DND-41 (cell line): ENCODE measurements at regions not wholly inside any gene's neighbourhood (a gene's known extent, or its start where the extent isn't known, plus 50 kb on each side); places are given as distances from the start of the nearest gene placed in this dataset.
"Not testable (repeated sequence)": the region's sequence is repeated elsewhere in the genome, so short reads cannot be mapped to it uniquely, and the experiment has no call there.

Experiments
- ATAC-seq: fragments of 200-7000 bp; cut with Tn5 transposase; 3 replicates; pipeline ENCODE4 v1.9.1; 2021; ENCODE audit warnings: low read depth; ENCODE audit not compliant: insufficient read depth
- DNase-seq: peaks from one replicate; pipeline ENCODE4 v3.0.0-alpha.2; 2020
- H2AFZ ChIP-seq: 2 replicates; pipeline ENCODE4 v1.6.0; 2012; ENCODE audit warnings: low read depth, low read length
- H3K27ac ChIP-seq: 2 replicates; pipeline ENCODE4 v1.5.1; 2012; ENCODE audit warnings: low read length, inconsistent platforms
- H3K27me3 ChIP-seq: fragments of 200-600 bp; sonication (generic); 2 replicates; pipeline ENCODE4 v1.6.0; 2012; ENCODE audit warnings: low read length, mild to moderate bottlenecking, inconsistent platforms; ENCODE audit not compliant: insufficient read depth, poor library complexity
- H3K36me3 ChIP-seq: 2 replicates; pipeline ENCODE4 v1.5.1; 2012; ENCODE audit warnings: low read length, inconsistent platforms; ENCODE audit not compliant: insufficient read depth
- H3K4me1 ChIP-seq: 2 replicates; pipeline ENCODE4 v1.5.1; 2012; ENCODE audit warnings: mild to moderate bottlenecking, low read length; ENCODE audit not compliant: insufficient read depth
- H3K4me2 ChIP-seq: 2 replicates; pipeline ENCODE4 v1.6.0; 2012; ENCODE audit warnings: mild to moderate bottlenecking, moderate library complexity, low read length, inconsistent platforms; ENCODE audit not compliant: insufficient read depth
- H3K4me3 ChIP-seq, 2 experiments: fragments of 200-600 bp in 1 of 2; shearing (Covaris generic) in 1 of 2; 2 replicates each; pipeline ENCODE4 v1.5.1; 2012 to 2016; ENCODE audit warnings: inconsistent platforms in 2 of 2, low read length in 2 of 2, mild to moderate bottlenecking in 2 of 2, low read depth in 1 of 2, moderate library complexity in 1 of 2
- H3K79me2 ChIP-seq: 2 replicates; pipeline ENCODE4 v1.6.0; 2012; ENCODE audit warnings: low read length, inconsistent platforms; ENCODE audit not compliant: insufficient read depth
- H3K9ac ChIP-seq: 2 replicates; pipeline ENCODE4 v1.6.0; 2012; ENCODE audit warnings: low read depth, mild to moderate bottlenecking, inconsistent platforms, low read length, moderate library complexity
- H3K9me3 ChIP-seq: 2 replicates; pipeline ENCODE4 v1.5.1; 2012; ENCODE audit warnings: low read length, moderate library complexity, mild to moderate bottlenecking, inconsistent platforms; ENCODE audit not compliant: insufficient read depth, severe bottlenecking
- H4K20me1 ChIP-seq: 2 replicates; pipeline ENCODE4 v1.6.0; 2012; ENCODE audit warnings: low read length; ENCODE audit not compliant: insufficient read depth
- CTCF ChIP-seq: IDR thresholded peaks from 2 replicates; pipeline ENCODE4 v1.5.1; 2012; ENCODE audit warnings: borderline replicate concordance, low read length, moderate library complexity, mild to moderate bottlenecking; ENCODE audit not compliant: poor library complexity, severe bottlenecking; ENCODE audit errors: extremely low read depth
- EZH2 ChIP-seq: IDR thresholded peaks from 3 replicates; pipeline ENCODE4 v1.6.1; 2012; ENCODE audit warnings: borderline replicate concordance, low read depth, mild to moderate bottlenecking, moderate library complexity, low read length, inconsistent platforms; ENCODE audit not compliant: severe bottlenecking

GRCh38 chr5:50535393-50535792 lies 94.3 kb upstream of the EMB start:
- Histone ChIP-seq H3K79me2 (no peaks in the 10 kb centered on the region), H3K9ac (no peak overlapping the region), H3K4me1 (0 out of 2 replicates have a peak, but pooled peaks cover 2% of the 10 kb centered on the region), H3K27me3 (no peaks in the 10 kb centered on the region), H3K27ac (no peak overlapping the region), H4K20me1 (no peaks in the 10 kb centered on the region), H3K9me3 (no peaks in the 10 kb centered on the region), H3K4me3 (no peak overlapping the region), H2AFZ (no peak overlapping the region), H3K36me3 (no peaks in the 10 kb centered on the region), H3K4me2 (no peak overlapping the region)
- ATAC-seq: peak; percentile 33; the same call in 2 of the 3 replicates
- DNase-seq: no peak
- TF ChIP-seq EZH2 (no peak), CTCF (no peak)

GRCh38 chr5:50537534-50537933 lies 96.4 kb upstream of the EMB start:
- H3K9me3 ChIP-seq, H3K4me3 ChIP-seq, H3K27ac ChIP-seq, H3K79me2 ChIP-seq, H3K9ac ChIP-seq, H2AFZ ChIP-seq, H4K20me1 ChIP-seq, H3K27me3 ChIP-seq, H3K4me2 ChIP-seq, H3K36me3 ChIP-seq, H3K4me1 ChIP-seq, ATAC-seq, DNase-seq: not testable (repeated sequence)

- H2AFZ ChIP-seq: no peak overlapping the region
- H3K36me3 ChIP-seq: no peaks in the 10 kb centered on the region
- no peaks in the 10 kb centered on the region for H3K9me3 ChIP-seq
- H3K9ac ChIP-seq: no peak overlapping the region
- TF ChIP-seq EZH2 (no peak), CTCF (no peak)
- no peak overlapping the region for H3K27ac ChIP-seq
- H3K27me3 ChIP-seq: no peaks in the 10 kb centered on the region
- H3K4me1 ChIP-seq: no peaks in the 10 kb centered on the region
- no peak overlapping the region for H3K4me3 ChIP-seq
- H3K4me2 ChIP-seq: no peak overlapping the region
- no peaks in the 10 kb centered on the region for H3K79me2 ChIP-seq
- DNase-seq (no peak), ATAC-seq (no peak)
- no peaks in the 10 kb centered on the region for H4K20me1 ChIP-seq
Measured at GRCh38 chr5:50547303-50547702, 106.2 kb upstream of the EMB start.

GRCh38 chr5:50550267-50550666 lies 109.2 kb upstream of the EMB start:
- DNase-seq: no peak

More at GRCh38 chr5:50550267-50550666, 109.2 kb upstream of the EMB start:
- Histone ChIP-seq H3K79me2 (no peaks in the 10 kb centered on the region), H3K27ac (no peak overlapping the region), H2AFZ (no peak overlapping the region), H3K4me1 (peaks cover 18% of the 10 kb centered on the region), H3K9me3 (no peaks in the 10 kb centered on the region), H3K27me3 (no peaks in the 10 kb centered on the region), H3K4me3 (no peak overlapping the region), H3K36me3 (no peaks in the 10 kb centered on the region), H3K9ac (no peak overlapping the region), H3K4me2 (no peak overlapping the region), H4K20me1 (no peaks in the 10 kb centered on the region)
- no peak for TF ChIP-seq CTCF
- TF ChIP-seq EZH2: no peak
- ATAC-seq: no peak
